ENCODE measurements at regions not wholly inside any gene's neighbourhood (a gene's known extent, or its start where the extent isn't known, plus 50 kb on each side); places are given as distances from the start of the nearest gene placed in this dataset.

DNA sequence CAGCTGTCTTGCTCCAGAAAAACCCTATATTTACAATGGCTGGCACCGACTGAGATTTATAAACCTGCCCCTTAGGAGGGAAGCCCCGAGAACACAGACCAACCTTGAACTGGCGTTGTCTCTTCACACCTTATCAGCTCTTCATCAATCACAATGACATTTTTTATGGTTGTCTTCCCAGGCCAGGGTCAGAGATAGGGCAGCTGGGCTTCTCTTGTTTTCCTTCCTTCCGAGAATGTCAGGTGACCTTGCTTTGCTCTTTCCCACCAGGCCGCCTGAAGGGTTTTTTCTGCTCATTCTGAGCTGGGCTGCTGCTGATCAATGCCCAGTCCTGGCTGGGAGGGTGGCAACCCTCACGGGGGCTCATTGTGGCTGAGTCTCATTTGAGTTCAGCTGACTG is 619.1 kb downstream of the CCDC171 start:
- no peak for DNase-seq

DNA sequence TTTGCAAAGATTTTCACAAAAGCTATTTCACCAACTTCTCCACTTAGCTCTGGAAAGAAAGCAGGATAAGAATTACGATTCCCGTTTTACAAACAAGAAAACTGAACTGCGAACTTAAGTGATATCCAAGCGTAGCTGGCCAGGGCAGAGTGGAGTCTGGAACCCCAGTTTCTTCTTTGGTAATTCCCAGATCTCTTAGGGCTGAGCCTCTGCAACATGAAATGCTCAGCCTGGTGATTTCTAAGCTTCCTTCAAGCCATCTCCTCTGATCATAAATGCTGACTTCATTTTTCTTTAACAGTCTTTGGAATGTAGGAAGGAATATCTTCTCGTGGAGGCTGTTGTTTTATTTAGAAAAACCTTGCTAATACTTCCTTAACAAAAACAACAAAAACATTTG is 620.0 kb downstream of the CCDC171 start:
- no peak for DNase-seq

GRCh38 chr9:16174915-16175314 is 622.1 kb downstream of the CCDC171 start:
- DNase-seq: no peak

DNA sequence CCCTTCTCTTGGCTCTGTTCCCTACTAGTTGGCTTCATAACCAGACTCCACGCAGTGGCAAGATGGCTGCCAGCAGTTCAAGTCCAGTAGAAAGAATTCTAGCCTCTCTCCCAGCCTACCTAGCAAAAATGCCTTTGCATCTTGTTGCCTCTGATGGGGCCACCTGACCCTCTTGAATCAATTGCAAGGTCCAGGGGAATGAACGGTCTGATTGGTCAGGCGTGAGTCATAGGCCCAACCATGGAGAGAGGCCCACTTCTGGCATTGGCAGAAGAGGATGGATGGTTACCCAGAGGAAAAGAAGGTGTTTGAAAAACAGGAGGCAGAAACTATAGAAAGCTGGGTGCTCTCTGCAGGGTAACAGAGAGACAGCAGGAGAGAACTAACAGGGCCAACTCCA is 622.6 kb downstream of the CCDC171 start:
- DNase-seq: no peak

GRCh38 chr9:16178294-16178693 is 625.5 kb downstream of the CCDC171 start:
- no peak for DNase-seq

GRCh38 chr9:16179566-16179965 is 626.7 kb downstream of the CCDC171 start:
- no peak for DNase-seq

DNA sequence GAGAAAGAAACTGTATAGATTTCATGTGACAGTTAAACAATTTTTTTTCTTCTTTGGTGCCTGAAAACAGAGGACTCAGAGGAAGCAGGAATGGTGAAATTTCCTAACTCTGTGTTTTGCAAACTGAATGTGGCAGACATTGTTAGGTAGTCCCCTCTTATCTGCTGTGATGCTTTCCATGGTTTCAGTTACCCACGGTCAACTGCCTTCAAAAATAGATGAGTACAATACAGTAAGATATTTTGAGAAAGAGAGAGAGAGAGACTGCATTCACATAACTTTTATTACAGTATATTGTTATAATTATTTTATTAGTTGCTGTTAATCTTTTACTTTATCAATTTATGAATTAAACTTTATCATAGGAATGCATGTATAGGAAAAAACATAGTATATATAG is 627.2 kb downstream of the CCDC171 start:
- no peak for DNase-seq

DNA sequence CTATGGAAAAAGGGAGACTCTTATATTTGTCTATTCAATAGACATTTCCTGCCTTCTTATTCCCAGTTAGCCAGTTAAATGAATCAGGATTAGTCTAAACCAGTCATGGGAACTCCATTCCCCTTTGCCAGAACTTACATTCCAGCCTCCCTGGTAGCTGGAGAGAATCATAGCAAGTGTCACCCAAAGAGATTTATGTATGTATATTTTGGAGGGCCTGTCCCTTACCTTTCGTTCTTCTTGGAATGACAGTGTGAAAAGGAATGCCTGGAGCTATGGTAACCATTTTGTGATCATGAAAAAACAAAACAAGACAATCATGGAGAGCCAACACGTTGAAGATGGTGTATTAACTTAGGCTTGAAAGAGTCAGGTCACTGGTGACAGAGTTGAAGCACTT is 627.7 kb downstream of the CCDC171 start:
- DNase-seq: no peak

DNA sequence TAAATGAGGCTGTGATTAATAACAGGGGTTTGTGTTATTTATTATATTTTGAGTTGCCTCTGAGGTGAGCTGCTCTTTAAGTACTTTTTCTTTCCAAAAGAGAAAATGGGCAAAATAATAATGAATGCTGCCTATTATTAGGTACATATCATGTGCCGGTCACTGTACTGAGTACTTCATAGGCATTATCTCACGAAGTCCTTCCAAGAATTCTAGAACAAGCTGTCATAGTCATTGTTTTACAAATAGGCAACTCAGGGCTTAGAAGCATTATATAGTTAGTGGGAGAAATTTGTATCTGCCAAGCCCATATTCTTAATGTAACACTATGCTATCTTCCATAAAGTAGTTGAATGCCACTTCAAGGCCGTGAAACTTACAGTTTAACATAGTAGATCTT is 628.7 kb downstream of the CCDC171 start:
- DNase-seq: no peak

GRCh38 chr9:16182784-16183183 is 629.9 kb downstream of the CCDC171 start:
- DNase-seq: no peak

DNA sequence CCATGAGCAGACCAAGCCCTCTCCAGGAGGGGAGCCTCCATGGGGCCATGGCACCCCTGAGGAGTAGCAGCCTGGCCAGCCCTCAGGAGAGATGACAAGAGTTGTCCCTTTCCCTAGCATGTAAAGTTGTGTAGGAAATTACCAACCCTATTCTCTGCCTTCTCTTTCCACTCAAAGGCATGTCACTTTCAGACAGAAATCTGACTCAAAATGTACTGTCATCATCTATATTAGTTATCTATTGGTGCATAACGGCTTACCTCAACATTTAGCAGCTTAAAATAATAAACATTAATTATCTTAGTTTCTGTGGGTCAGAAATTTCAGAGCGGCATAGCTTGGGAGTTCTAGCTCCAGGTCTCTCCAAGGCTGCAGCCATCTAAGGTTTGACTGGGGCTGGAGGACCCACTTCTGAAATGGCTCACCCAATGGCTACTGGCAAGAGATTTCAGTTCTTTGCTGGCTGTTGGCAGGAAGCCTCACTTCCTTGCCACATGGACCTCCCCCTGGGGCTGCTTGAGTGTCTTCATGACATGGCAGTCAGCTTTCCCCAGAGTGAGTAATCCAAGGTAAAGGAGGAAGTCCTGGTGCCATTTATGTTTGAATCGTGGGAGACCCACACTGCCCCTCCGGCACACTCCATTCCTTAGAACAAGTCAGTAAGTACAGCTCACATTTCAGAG is 632.3 kb downstream of the CCDC171 start:
- no peak for DNase-seq

DNA sequence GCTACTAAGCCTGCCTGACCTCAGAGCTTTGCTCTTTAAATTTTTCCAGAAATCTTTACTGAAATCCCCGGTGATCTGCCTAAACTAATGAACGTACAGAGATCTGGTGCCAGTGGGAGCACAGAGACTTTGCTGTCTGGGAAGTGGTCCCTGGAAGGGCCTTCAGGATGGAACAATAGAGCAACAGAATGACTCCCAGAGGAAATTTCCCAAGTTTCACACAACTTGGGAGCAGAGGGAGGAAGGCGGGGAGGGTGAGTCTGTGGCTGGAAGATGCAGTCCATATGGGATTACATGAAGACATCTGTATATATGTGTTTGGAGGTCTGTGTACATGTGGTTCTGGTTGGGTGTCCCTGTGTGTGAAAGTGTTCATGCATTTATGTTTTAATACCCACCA is 638.3 kb downstream of the CCDC171 start:
- DNase-seq: no peak

DNA sequence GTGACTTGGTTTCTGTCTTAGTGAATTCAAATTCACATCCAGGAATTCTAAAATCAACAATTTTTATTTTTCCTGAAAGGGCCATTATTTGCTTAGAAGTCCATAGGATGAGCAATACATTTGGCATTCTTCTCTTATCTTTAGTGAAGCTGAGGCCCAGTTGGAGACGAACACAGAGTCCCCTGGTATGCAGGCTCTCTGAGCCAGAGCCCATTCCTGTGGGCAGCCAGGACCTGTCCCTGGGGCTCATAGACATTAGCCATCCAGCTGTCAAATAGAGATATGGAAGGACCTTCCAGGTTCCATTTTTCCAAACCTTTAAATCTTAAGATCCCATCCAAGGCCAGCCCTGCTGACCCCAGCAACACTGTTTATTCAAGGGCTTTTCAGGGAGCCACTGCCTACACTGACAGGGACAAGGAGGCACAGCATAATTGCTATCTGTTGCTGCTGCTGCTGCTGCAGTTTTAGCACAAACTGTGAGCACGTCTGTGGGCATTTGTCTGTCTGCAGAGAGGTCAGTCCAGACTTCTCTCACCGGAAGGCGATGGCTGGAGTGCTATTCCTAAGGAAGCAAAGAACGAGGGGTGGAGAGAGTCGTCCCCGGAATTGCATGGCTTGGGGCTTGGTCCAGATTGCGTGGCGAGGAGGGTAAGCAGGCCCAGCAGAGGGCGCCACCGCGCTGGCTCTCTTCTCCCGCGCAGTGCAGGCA is 639.0 kb downstream of the CCDC171 start:
- DNase-seq: peak; percentile 38

DNA sequence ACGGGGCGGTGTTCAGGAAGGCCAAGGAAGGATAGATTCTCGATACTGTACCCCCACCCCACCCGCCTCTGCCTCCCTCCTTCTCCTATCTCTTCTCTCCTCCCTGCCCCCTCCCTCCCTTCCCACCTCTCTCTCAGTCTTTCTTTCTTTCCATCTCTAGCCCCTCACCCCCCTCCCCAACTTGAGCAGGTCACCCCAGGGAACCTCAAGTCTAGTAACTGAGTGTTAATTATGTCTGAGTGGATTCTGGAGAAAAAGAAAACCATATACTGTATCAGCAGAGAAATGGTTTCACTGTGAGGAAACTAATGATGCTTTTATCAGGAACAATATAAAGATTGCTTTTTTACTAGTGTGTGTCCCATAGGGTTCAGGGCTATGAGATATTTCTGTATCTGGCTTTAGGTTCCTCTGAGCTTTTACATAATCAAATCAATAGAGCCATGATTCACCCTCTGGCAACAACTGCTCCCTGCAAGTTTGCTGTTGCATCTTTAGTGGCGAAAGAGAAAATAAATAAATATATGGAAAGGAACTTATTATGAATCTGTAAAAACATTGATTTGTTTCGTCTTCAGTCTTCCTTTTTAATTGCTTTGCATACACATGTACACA is 639.7 kb downstream of the CCDC171 start:
- DNase-seq: no peak

DNA sequence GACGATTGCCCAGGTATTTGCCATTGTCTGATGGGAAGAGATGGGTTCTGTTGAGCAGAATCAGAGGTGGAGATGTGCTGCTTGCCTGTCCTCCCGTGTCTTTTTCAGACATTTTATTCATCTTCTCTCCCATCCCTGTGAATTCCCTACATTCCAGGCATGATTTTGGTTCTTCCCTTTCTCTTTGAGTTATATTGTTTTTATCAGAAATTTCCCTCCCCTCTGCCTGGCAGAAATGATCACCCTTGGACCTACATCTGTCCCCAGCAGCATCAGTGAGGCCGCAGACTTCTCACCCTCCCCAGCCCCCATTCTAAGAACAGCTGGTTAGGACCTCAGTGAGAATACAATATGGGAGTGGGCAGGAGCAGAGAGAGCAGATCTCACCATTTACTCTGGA is 640.2 kb downstream of the CCDC171 start:
- DNase-seq: no peak

GRCh38 chr9:16196206-16196605 is 643.4 kb downstream of the CCDC171 start:
- DNase-seq: no peak

- no peak for DNase-seq
These were observed 644.9 kb downstream of the CCDC171 start for GRCh38 chr9:16197578-16198370.

DNA sequence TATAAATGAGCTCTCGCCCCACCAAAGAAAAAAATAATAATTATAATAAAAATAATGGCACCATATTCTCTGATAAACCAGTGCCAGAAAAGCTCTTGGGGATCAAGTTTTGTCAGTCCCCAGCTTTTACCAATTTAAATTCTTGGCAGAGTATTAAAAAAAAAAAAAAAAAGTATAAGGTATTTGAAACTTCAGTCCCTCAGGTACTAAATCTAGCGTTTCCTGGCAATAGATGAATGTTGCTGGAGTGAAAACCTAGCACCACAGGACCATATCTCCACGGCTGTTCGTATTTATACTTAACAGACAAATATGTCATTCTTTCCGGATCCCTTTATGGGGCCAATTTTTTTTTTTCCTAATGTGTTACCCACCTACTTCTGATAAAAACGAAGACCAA is 646.2 kb downstream of the CCDC171 start:
- no peak for DNase-seq

DNA sequence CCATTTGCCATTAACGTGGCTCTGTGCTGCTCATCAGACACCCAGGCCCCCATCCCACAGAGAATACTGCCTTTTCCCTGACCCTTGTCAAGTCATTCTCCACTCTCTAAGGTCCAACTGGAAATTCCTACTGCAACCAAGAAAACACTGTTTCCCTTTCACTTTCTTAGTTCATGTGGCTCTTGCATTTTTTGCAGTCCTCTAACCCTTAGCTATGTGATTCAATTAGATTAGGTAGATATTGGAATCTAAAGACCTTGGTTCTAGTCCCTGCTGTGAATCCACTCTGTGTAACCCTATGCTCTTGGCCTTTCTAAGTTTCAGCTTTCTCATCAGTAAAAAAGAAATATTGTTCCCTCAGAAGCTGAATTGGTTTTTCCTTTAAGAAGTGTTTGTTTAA is 649.4 kb downstream of the CCDC171 start:
- DNase-seq: no peak

DNA sequence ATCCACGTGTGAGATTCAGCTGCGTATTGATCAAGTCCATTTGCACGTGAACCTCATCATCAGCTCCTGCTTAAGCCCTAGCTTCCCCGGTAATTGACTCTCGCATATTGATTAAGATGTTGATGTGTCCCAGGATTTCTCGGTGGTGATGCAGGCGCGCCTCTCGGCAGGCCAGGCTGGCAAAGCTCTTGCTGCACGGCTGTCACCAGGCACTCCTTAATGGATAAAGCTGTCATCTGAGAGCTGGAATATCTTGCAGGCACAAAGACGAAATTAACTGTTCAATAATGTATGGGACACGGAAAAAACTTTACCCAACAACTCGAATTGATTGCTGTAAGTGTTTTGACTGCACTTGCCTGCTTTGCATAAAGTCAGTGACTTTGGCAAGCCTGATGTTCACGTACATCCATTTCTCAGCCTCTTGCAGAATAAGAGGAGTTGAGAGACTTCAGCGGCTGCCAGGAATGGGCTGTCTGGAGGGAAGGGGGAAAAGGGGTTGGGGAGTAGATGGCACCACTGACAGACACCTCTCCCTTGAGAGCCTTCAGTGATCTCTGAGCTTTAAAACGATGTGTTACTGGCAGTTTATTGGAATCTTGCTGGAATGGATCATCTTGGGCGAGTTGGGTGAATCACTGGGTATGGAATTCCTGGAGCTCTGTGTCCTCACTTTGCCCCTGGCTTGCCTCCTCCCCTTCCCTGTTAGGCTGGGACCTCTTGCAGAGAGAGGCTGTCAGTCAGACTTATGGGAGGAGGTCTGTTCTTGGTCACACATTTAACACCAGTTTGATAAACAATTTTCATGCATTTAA is 650.3 kb downstream of the CCDC171 start:
- DNase-seq: no peak

GRCh38 chr9:16203729-16204573 is 651.1 kb downstream of the CCDC171 start:
- no peak for DNase-seq

DNA sequence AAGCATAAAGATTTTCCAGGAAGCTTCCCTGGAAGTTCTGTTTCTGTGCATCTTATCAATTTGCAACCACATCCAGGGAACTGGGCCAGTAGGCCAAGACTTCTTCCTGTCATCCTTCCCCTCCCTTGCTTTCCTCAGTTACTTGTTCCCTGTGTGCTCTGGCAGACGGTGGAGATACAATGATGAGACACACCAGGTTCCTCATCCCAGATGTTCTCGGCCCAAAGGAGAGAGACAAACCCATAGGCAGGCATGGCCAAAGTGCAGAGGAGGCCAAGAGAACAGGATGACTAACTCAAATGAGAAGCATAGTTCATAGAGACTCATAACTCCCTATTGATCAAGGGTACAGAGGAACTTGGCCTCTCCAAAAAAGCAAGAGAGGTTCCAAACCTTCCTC is 652.6 kb downstream of the CCDC171 start:
- no peak for DNase-seq

Measured in activated CD4-positive, alpha-beta T cell treated with anti-CD3 and anti-CD28 coated beads, Interleukin-10, Interleukin-2, amounts not matched to agents 100 ng/mL and 50 ng/mL, durations not matched to agents 16 hours and 8 hours (primary cell).